ENCODE measurements at regions not wholly inside any gene's neighbourhood (a gene's known extent, or its start where the extent isn't known, plus 50 kb on each side); places are given as distances from the start of the nearest gene placed in this dataset.

DNA sequence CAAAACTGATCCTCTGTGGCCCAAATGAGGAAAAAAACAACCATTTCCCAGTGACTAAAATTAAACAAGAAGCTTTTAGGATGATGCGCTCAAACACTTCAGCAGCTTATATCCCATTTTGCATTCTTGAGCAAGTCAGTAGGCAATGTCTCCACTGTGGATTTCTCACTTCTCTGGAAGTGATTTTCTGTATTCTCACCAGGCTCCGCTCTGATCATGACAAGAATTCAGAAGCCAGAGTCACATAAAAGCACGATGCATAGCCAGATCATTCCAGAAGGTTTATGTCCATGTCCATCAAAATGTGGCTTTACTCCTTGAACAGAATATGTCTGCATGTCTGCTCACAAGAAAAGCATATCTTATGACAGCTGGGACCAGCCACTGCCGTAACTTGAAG is 481.4 kb downstream of the ADRA2A start:
- TF ChIP-seq CBFB (CRISPR knock-in tag; IDR thresholded peaks at IDR 0.05; ENCODE audit: low read depth) (no peak), OVOL2 (CRISPR knock-in tag; IDR thresholded peaks at IDR 0.05; ENCODE audit: borderline replicate concordance) (no peak), GTF2I (CRISPR knock-in tag; conservative IDR thresholded peaks at IDR 0.05) (no peak), AR (CRISPR knock-in tag; IDR thresholded peaks at IDR 0.05) (no peak), KAT7 (CRISPR knock-in tag; IDR thresholded peaks at IDR 0.05; ENCODE audit: borderline replicate concordance) (no peak), NFYB (CRISPR knock-in tag; conservative IDR thresholded peaks at IDR 0.05; ENCODE audit: low read depth) (no peak), ZNF138 (CRISPR knock-in tag; conservative IDR thresholded peaks at IDR 0.05) (no peak), SP1 (CRISPR knock-in tag; conservative IDR thresholded peaks at IDR 0.05) (no peak), EMX1 (CRISPR knock-in tag; IDR thresholded peaks at IDR 0.05) (no peak), ZNF532 (CRISPR knock-in tag; IDR thresholded peaks at IDR 0.05; ENCODE audit: borderline replicate concordance) (no peak), GRHL2 (CRISPR knock-in tag; IDR thresholded peaks at IDR 0.05; ENCODE audit: insufficient replicate concordance, severe bottlenecking) (no peak), HMGA2 (CRISPR knock-in tag; IDR thresholded peaks at IDR 0.05) (no peak)
- TF ChIP-seq, protein P1, sequence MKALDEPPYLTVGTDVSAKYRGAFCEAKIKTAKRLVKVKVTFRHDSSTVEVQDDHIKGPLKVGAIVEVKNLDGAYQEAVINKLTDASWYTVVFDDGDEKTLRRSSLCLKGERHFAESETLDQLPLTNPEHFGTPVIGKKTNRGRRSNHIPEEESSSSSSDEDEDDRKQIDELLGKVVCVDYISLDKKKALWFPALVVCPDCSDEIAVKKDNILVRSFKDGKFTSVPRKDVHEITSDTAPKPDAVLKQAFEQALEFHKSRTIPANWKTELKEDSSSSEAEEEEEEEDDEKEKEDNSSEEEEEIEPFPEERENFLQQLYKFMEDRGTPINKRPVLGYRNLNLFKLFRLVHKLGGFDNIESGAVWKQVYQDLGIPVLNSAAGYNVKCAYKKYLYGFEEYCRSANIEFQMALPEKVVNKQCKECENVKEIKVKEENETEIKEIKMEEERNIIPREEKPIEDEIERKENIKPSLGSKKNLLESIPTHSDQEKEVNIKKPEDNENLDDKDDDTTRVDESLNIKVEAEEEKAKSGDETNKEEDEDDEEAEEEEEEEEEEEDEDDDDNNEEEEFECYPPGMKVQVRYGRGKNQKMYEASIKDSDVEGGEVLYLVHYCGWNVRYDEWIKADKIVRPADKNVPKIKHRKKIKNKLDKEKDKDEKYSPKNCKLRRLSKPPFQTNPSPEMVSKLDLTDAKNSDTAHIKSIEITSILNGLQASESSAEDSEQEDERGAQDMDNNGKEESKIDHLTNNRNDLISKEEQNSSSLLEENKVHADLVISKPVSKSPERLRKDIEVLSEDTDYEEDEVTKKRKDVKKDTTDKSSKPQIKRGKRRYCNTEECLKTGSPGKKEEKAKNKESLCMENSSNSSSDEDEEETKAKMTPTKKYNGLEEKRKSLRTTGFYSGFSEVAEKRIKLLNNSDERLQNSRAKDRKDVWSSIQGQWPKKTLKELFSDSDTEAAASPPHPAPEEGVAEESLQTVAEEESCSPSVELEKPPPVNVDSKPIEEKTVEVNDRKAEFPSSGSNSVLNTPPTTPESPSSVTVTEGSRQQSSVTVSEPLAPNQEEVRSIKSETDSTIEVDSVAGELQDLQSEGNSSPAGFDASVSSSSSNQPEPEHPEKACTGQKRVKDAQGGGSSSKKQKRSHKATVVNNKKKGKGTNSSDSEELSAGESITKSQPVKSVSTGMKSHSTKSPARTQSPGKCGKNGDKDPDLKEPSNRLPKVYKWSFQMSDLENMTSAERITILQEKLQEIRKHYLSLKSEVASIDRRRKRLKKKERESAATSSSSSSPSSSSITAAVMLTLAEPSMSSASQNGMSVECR (CRISPR knock-in tag; IDR thresholded peaks at IDR 0.05; ENCODE audit: borderline replicate concordance), result no peak
- TF ChIP-seq, protein P2, sequence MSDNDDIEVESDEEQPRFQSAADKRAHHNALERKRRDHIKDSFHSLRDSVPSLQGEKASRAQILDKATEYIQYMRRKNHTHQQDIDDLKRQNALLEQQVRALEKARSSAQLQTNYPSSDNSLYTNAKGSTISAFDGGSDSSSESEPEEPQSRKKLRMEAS (CRISPR knock-in tag; IDR thresholded peaks at IDR 0.05), result no peak
- TF ChIP-seq, protein P3, sequence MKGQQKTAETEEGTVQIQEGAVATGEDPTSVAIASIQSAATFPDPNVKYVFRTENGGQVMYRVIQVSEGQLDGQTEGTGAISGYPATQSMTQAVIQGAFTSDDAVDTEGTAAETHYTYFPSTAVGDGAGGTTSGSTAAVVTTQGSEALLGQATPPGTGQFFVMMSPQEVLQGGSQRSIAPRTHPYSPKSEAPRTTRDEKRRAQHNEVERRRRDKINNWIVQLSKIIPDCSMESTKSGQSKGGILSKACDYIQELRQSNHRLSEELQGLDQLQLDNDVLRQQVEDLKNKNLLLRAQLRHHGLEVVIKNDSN (CRISPR knock-in tag; IDR thresholded peaks at IDR 0.05), result no peak
- TF ChIP-seq, protein P4, sequence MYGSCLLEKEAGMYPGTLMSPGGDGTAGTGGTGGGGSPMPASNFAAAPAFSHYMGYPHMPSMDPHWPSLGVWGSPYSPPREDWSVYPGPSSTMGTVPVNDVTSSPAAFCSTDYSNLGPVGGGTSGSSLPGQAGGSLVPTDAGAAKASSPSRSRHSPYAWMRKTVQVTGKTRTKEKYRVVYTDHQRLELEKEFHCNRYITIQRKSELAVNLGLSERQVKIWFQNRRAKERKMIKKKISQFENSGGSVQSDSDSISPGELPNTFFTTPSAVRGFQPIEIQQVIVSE (CRISPR knock-in tag; IDR thresholded peaks at IDR 0.05; ENCODE audit: borderline replicate concordance), result no peak
- TF ChIP-seq, protein P5, sequence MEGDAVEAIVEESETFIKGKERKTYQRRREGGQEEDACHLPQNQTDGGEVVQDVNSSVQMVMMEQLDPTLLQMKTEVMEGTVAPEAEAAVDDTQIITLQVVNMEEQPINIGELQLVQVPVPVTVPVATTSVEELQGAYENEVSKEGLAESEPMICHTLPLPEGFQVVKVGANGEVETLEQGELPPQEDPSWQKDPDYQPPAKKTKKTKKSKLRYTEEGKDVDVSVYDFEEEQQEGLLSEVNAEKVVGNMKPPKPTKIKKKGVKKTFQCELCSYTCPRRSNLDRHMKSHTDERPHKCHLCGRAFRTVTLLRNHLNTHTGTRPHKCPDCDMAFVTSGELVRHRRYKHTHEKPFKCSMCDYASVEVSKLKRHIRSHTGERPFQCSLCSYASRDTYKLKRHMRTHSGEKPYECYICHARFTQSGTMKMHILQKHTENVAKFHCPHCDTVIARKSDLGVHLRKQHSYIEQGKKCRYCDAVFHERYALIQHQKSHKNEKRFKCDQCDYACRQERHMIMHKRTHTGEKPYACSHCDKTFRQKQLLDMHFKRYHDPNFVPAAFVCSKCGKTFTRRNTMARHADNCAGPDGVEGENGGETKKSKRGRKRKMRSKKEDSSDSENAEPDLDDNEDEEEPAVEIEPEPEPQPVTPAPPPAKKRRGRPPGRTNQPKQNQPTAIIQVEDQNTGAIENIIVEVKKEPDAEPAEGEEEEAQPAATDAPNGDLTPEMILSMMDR (IDR thresholded peaks at IDR 0.05), result no peak
- CTCF ChIA-PET, result no interaction called here
- ATAC-seq (no peak), DNase-seq (ENCODE audit: low spot score) (no peak)
- Mint-ChIP-seq H3K4me3 (no peak overlapping the region), H3K36me3 (no peaks in the 10 kb centered on the region), H3K4me1 (peaks cover 35% of the 10 kb centered on the region), H3K27me3 (ENCODE audit: low read depth) (no peaks in the 10 kb centered on the region), H3K27ac (no peak overlapping the region), H3K9me3 (peaks cover 8% of the 10 kb centered on the region; the same call in 1 of the 2 replicates)
- POLR2A ChIA-PET, result no interaction called here

Data from WTC11 (cell line).